Activated T-helper 2 cell treated with anti-CD3 and anti-CD28 coated beads, Interferon-gamma antibody, Interleukin-2, Interleukin-4, amounts not matched to agents 10 μg/mL and 5 μg/mL and 100 μg/mL, durations not matched to agents 14 hours and 24 hours and 36 hours (primary cell): ENCODE measurements at regions not wholly inside any gene's neighbourhood (a gene's known extent, or its start where the extent isn't known, plus 50 kb on each side); places are given as distances from the start of the nearest gene placed in this dataset.

Experiments
- DNase-seq: peaks from one replicate; pipeline ENCODE4 v3.0.0; 2021; ENCODE audit warnings: low spot score
- H3K27ac Mint-ChIP-seq: one replicate; pipeline ENCODE4 v1.8.0; 2021; ENCODE audit warnings: mixed read lengths
- H3K27me3 Mint-ChIP-seq: one replicate; pipeline ENCODE4 v1.8.0; 2021; ENCODE audit warnings: low read depth, mixed read lengths
- H3K36me3 Mint-ChIP-seq: one replicate; pipeline ENCODE4 v1.8.0; 2021; ENCODE audit warnings: low read depth, mixed read lengths
- H3K4me1 Mint-ChIP-seq: one replicate; pipeline ENCODE4 v1.8.0; 2021; ENCODE audit warnings: low read depth, mixed read lengths
- H3K4me3 Mint-ChIP-seq: one replicate; pipeline ENCODE4 v1.8.0; 2021; ENCODE audit warnings: low read depth, mild to moderate bottlenecking, moderate library complexity, mixed read lengths
- H3K9me3 Mint-ChIP-seq: one replicate; pipeline ENCODE4 v1.8.0; 2021; ENCODE audit warnings: mixed read lengths
- intact Hi-C: fragments of 100-400 bp; cut with micrococcal nuclease; formaldehyde crosslinking; loops from one replicate; pipeline ENCODE4 v1.15.1; 2023

DNA sequence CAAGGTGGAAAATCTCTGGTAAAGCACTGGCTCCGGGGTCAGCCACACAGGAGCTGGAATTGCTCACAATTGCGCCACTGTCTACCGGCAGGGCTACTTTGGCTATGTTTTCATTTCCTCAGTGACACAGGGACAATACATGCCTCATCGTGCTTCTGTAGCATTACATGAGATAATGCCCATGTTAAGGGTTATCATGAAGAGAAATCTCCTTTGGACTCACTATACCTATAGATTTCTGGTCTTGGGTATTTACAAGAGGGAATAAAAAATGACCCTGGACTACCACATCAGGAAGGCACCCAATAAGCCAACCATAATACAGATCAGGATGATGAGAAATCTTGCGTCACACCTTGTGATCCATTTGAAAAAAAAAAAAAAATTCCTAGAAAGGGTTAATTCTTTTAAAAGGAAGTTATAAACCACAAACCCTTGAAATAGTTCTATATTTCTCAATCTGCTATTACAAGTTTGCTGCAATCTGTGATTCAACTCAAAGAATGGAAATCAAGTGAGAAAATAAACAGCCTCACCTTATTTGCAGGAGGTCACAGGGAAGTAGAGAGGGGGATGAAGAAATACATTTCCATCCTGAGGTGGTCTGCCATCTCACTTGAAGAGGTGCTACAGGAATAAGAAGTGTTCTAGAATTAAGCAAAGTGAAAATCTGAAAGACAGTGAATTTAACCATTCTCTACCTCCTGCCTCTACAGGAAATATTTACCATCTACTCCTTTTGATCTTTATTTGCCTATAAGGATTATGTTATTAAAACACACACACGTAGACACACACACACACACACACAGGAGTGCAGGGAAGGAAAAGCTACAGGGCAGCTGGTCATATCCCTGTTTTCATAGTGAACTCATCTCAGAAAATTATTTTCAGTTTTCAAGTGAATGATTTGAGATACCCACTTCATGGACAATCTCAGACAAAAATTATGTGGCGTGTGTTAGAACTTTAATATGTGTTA lies 231.3 kb upstream of the CELF2 start:
- H3K36me3 Mint-ChIP-seq: no peaks in the 10 kb centered on the region
- H3K4me3 Mint-ChIP-seq: no peak overlapping the region
- H3K9me3 Mint-ChIP-seq: no peaks in the 10 kb centered on the region
- peaks cover 2% of the 10 kb centered on the region for H3K4me1 Mint-ChIP-seq
- DNase-seq: no peak
- intact Hi-C loops: no loop called here
- peaks cover 4% of the 10 kb centered on the region for H3K27me3 Mint-ChIP-seq
- no peak overlapping the region for H3K27ac Mint-ChIP-seq

- peaks cover 2% of the 10 kb centered on the region for H3K4me1 Mint-ChIP-seq
- H3K4me3 Mint-ChIP-seq: no peak overlapping the region
- no peak overlapping the region for H3K27ac Mint-ChIP-seq
- H3K9me3 Mint-ChIP-seq: no peaks in the 10 kb centered on the region
- intact Hi-C loops: no loop called here
- no peaks in the 10 kb centered on the region for H3K36me3 Mint-ChIP-seq
- no peak for DNase-seq
- peaks cover 6% of the 10 kb centered on the region for H3K27me3 Mint-ChIP-seq
Observed at GRCh38 chr10:10787586-10787985, 230.1 kb upstream of the CELF2 start.

DNA sequence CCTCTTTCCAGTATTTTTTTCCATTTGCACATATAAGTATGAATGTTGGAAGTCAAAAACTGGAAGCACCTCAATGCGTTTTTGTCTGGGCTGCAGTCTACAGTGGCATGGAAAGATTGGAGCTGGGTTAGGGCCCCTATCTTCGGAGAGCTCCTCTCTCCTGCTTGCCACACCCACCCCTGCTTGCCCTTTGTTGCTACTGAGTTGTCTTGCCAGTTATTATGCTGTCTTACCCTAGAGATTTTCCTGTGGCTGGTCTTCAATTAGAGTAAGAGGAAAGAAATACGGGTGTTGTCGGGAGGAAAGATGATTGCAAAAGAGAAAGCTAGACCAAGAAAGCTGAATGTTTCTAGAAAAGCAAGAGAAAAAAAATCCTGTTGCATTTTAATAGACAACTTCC lies 228.9 kb upstream of the CELF2 start:
- intact Hi-C loops: no loop called here
- peaks cover 2% of the 10 kb centered on the region for H3K4me1 Mint-ChIP-seq
- no peaks in the 10 kb centered on the region for H3K9me3 Mint-ChIP-seq

DNA sequence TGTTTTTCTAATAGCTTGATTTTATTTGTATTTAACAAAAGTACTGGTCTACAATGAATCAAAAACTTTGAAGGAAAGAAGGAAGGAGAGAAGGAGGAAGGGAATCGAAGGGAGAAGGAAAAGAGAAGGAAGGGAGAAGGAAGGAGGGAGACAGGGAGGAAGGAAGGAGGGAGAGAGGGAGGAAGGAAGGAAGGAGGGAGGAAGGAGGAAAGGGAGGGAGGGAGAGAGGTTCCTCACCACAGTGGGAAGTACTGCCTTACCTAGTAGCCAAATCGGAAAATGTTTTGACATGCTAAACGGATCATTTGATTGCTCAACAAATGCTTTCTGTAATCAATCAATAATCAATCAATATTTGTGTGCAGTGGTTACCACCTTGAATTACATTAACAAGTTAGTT lies 225.8 kb upstream of the CELF2 start:
- no peak overlapping the region for H3K27ac Mint-ChIP-seq
- H3K27me3 Mint-ChIP-seq: peaks cover 12% of the 10 kb centered on the region
- intact Hi-C loops: no loop called here
- no peak for DNase-seq
- no peaks in the 10 kb centered on the region for H3K4me1 Mint-ChIP-seq
- no peak overlapping the region for H3K4me3 Mint-ChIP-seq
- H3K9me3 Mint-ChIP-seq: no peaks in the 10 kb centered on the region
- H3K36me3 Mint-ChIP-seq: no peaks in the 10 kb centered on the region

More for the DNA sequence above, 228.9 kb upstream of the CELF2 start:
- no peak for DNase-seq
- Mint-ChIP-seq H3K27me3 (peaks cover 9% of the 10 kb centered on the region), H3K4me3 (no peak overlapping the region), H3K27ac (no peak overlapping the region), H3K36me3 (no peaks in the 10 kb centered on the region)

DNA sequence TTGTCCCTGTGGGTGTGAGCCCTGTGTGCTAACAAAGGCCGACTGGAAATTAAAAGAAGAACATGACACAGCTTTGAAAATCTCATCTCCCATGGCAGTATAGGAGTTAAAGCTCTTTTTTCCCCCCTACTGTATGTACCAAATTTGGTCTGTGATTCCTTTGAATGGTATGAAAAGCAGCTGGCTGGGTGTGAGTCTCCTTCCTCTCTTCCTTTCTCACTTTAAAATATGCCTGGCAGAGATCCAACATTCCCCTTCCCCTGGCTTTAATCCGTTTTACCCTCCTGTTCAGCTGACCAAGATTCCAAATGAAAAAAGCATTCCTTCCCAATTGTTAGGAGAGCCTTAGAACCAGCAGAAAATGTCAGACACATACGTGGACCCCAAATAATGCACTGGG lies 225.0 kb upstream of the CELF2 start:
- DNase-seq: no peak
- no peaks in the 10 kb centered on the region for H3K9me3 Mint-ChIP-seq
- peaks cover 14% of the 10 kb centered on the region for H3K27me3 Mint-ChIP-seq
- intact Hi-C loops: no loop called here
- H3K4me1 Mint-ChIP-seq: no peaks in the 10 kb centered on the region
- H3K27ac Mint-ChIP-seq: no peak overlapping the region
- H3K36me3 Mint-ChIP-seq: no peaks in the 10 kb centered on the region
- no peak overlapping the region for H3K4me3 Mint-ChIP-seq

- Mint-ChIP-seq H3K27ac (no peak overlapping the region), H3K4me1 (no peaks in the 10 kb centered on the region), H3K27me3 (peaks cover 15% of the 10 kb centered on the region), H3K36me3 (no peaks in the 10 kb centered on the region), H3K9me3 (no peaks in the 10 kb centered on the region), H3K4me3 (no peak overlapping the region)
- intact Hi-C loops: no loop called here
- DNase-seq: no peak
Observed at GRCh38 chr10:10794046-10794445, 223.6 kb upstream of the CELF2 start.

DNA sequence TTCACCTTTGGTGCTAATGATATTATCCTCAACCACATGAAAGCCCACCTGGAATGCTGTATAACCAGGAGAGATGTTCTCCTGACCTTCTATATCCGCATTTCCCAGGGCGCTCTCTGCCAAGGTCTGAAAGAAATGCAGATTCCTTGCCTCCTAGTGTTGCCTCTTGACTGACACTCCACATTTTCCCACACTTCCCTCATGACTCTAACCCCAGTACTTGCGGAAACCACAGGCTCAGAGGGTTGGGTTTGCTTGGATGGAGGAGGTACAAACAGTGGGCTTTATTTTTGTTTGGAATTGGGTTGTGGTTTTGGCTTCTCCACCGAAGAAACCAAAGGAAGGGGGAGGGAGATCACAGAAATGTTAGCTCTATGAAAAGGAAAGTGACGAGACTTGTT lies 222.9 kb upstream of the CELF2 start:
- no peaks in the 10 kb centered on the region for H3K36me3 Mint-ChIP-seq
- H3K27me3 Mint-ChIP-seq: peaks cover 15% of the 10 kb centered on the region
- DNase-seq: no peak
- H3K4me1 Mint-ChIP-seq: no peaks in the 10 kb centered on the region
- no peak overlapping the region for H3K27ac Mint-ChIP-seq
- intact Hi-C loops: no loop called here
- no peaks in the 10 kb centered on the region for H3K9me3 Mint-ChIP-seq
- no peak overlapping the region for H3K4me3 Mint-ChIP-seq

DNA sequence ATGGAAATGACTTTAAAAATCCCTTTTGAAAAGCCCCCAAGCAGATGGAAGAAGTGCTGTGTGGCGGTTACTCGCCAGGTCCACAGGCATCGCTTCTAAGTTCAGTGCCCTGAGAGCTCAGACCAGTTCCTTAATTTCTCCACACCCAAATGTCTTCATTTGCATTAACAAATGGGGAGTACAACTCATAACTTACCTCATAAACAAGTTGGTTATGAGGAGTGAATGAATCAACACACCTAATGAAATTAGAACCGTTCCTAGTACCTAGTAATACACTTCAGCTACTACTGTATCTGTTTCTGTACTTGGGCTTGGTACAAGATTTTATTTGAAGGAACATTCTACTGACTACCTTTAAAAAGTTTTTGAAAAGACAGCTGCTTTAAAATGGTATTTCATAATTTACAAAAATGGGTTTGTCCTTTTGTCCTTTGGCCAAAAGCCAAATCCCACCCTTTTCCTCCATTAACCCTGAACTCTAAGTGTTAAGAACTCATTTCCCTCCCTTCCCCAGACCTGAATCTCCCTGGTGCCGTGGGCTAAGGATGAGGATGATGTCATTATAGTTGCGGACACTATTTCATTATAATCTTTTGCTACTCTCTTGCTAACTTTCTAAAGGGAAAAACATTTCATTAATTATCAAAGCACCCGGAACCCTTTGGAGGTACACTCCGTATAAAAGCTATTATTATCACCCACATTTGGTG lies 221.5 kb upstream of the CELF2 start:
- intact Hi-C loops: no loop called here
- H3K27ac Mint-ChIP-seq: no peak overlapping the region
- no peaks in the 10 kb centered on the region for H3K36me3 Mint-ChIP-seq
- H3K9me3 Mint-ChIP-seq: no peaks in the 10 kb centered on the region
- peaks cover 15% of the 10 kb centered on the region for H3K27me3 Mint-ChIP-seq
- no peaks in the 10 kb centered on the region for H3K4me1 Mint-ChIP-seq
- H3K4me3 Mint-ChIP-seq: no peak overlapping the region
- DNase-seq: no peak

- Mint-ChIP-seq H3K4me1 (no peaks in the 10 kb centered on the region), H3K9me3 (no peaks in the 10 kb centered on the region), H3K27ac (no peak overlapping the region), H3K27me3 (peaks cover 12% of the 10 kb centered on the region), H3K4me3 (no peak overlapping the region), H3K36me3 (no peaks in the 10 kb centered on the region)
- DNase-seq: no peak
- intact Hi-C loops: no loop called here
Observed at GRCh38 chr10:10796774-10797415, 220.8 kb upstream of the CELF2 start.

DNA sequence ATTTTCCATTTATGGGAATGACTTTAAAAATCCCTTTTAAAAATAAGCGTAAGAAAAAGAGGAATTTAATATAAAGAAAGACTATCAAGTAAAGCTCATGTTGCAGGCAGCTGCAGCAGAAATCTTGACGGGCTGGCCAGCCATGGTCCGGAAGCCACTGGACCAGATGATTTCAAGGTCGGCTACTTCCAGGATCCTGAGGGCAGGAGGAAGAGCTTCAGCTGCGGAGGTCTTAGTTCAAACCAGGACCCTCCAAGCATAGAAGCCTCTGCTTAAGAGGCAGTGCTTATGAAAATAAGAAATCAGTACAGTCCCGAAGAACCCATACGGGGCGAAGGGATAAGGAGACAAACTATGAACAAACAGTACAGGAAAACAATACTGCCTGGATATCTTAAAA lies 220.2 kb upstream of the CELF2 start:
- no peaks in the 10 kb centered on the region for H3K36me3 Mint-ChIP-seq
- no peak for DNase-seq
- H3K27me3 Mint-ChIP-seq: peaks cover 12% of the 10 kb centered on the region
- no peak overlapping the region for H3K27ac Mint-ChIP-seq
- no peaks in the 10 kb centered on the region for H3K4me1 Mint-ChIP-seq
- intact Hi-C loops: no loop called here
- H3K4me3 Mint-ChIP-seq: no peak overlapping the region
- H3K9me3 Mint-ChIP-seq: no peaks in the 10 kb centered on the region

DNA sequence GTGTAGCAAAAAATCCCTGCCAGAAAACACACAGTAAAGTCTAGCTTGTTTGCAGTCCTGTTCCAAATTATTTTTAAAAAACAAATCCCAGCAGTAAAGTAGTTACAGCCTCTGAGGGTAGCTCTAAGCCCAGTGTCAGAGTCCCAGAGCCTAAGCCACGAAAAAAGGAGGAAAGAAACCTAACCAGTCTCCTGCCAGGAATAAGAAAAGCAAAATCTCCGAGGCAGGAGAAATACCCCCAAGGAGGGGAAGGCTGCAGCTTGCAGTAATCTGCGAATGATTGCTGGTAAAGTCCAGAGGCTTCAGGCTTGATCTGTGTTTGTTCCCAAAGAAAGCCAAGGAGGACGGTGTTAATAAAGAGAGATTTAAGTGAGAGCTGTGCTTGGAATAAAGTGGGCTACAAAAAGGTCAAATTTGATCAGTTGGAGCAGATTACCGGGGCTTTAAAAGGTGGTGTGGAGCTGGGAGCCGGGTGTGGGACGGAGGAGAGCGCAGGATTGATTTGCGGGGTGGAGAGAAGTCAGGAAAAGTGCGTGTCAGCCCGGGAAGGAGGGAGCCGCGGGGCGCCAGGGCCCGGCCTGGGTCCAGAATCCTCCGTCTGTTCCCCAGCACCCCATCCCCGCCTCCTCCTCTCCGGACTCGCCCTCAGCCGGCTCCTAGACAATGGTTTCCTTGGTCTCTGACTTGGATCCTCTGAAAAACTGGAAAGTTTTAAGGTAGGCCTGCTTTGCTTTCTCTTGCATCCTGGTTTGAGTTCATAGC lies 219.4 kb upstream of the CELF2 start:
- DNase-seq: no peak
- intact Hi-C loops: no loop called here
- H3K9me3 Mint-ChIP-seq: no peaks in the 10 kb centered on the region
- H3K27ac Mint-ChIP-seq: no peak overlapping the region
- H3K27me3 Mint-ChIP-seq: peaks cover 9% of the 10 kb centered on the region
- H3K36me3 Mint-ChIP-seq: no peaks in the 10 kb centered on the region
- no peak overlapping the region for H3K4me3 Mint-ChIP-seq
- no peaks in the 10 kb centered on the region for H3K4me1 Mint-ChIP-seq

GRCh38 chr10:10798864-10799192 lies 218.8 kb upstream of the CELF2 start:
- H3K9me3 Mint-ChIP-seq: no peaks in the 10 kb centered on the region
- no peak overlapping the region for H3K27ac Mint-ChIP-seq
- no peak for DNase-seq
- no peak overlapping the region for H3K4me3 Mint-ChIP-seq
- peaks cover 9% of the 10 kb centered on the region for H3K27me3 Mint-ChIP-seq
- H3K36me3 Mint-ChIP-seq: no peaks in the 10 kb centered on the region
- H3K4me1 Mint-ChIP-seq: no peaks in the 10 kb centered on the region
- intact Hi-C loops: no loop called here
